NCI-H2107 treated with DMSO at 0.1 percent for 48 hours (cell line): ENCODE measurements at regions not wholly inside any gene's neighbourhood (a gene's known extent, or its start where the extent isn't known, plus 50 kb on each side); places are given as distances from the start of the nearest gene placed in this dataset.
"Not testable (repeated sequence)": the region's sequence is repeated elsewhere in the genome, so short reads cannot be mapped to it uniquely, and the experiment has no call there.

Experiments used
- DNase-seq: peaks from one replicate; lab custom pipeline; 2025; ENCODE audit not compliant: unreplicated experiment; lab: John Stamatoyannopoulos, UW

GRCh38 chr13:88675347-88675996 is 1004.3 kb downstream of the SLITRK5 start:
- no peak for DNase-seq

GRCh38 chr13:88676016-88676415 is 1004.8 kb downstream of the SLITRK5 start:
- DNase-seq: no peak

- DNase-seq: no peak
These were observed 1014.3 kb downstream of the SLITRK5 start for GRCh38 chr13:88685459-88685858.

GRCh38 chr13:88701551-88701950 is 1030.4 kb downstream of the SLITRK5 start:
- no peak for DNase-seq

- no peak for DNase-seq
These were observed 1033.6 kb downstream of the SLITRK5 start for GRCh38 chr13:88704600-88705275.

GRCh38 chr13:88707646-88708045 is 1036.5 kb downstream of the SLITRK5 start:
- no peak for DNase-seq

- no peak for DNase-seq
These were observed 1046.8 kb downstream of the SLITRK5 start for GRCh38 chr13:88717946-88718345.

- DNase-seq: no peak
These were observed 1047.6 kb downstream of the SLITRK5 start for GRCh38 chr13:88718781-88719180.

- no peak for DNase-seq
These were observed 1054.9 kb downstream of the SLITRK5 start for GRCh38 chr13:88726075-88726474.

GRCh38 chr13:88727236-88727635 is 1056.1 kb downstream of the SLITRK5 start:
- DNase-seq: not testable (repeated sequence)

GRCh38 chr13:88729605-88730004 is 1058.4 kb downstream of the SLITRK5 start:
- DNase-seq: no peak

- no peak for DNase-seq
These were observed 1064.9 kb downstream of the SLITRK5 start for GRCh38 chr13:88736026-88736425.

- no peak for DNase-seq
These were observed 1068.0 kb downstream of the SLITRK5 start for GRCh38 chr13:88739195-88739594.

GRCh38 chr13:88744289-88744688 is 1073.1 kb downstream of the SLITRK5 start:
- no peak for DNase-seq

- DNase-seq: no peak
These were observed 1073.8 kb downstream of the SLITRK5 start for GRCh38 chr13:88745011-88745410.

- no peak for DNase-seq
These were observed 1080.9 kb downstream of the SLITRK5 start for GRCh38 chr13:88752041-88752440.

GRCh38 chr13:88754141-88754540 is 1083.0 kb downstream of the SLITRK5 start:
- DNase-seq: no peak

GRCh38 chr13:88761145-88761544 is 1090.0 kb downstream of the SLITRK5 start:
- DNase-seq: no peak

GRCh38 chr13:88764103-88764502 is 1092.9 kb downstream of the SLITRK5 start:
- DNase-seq: no peak

GRCh38 chr13:88800505-88800904 is 1129.3 kb downstream of the SLITRK5 start:
- DNase-seq: no peak

GRCh38 chr13:88801361-88801760 is 1130.2 kb downstream of the SLITRK5 start:
- no peak for DNase-seq

- no peak for DNase-seq
These were observed 1131.7 kb downstream of the SLITRK5 start for GRCh38 chr13:88802886-88803285.

GRCh38 chr13:88806438-88806837 is 1135.3 kb downstream of the SLITRK5 start:
- DNase-seq: no peak
